ENCODE measurements at regions not wholly inside any gene's neighbourhood (a gene's known extent, or its start where the extent isn't known, plus 50 kb on each side); places are given as distances from the start of the nearest gene placed in this dataset.

DNA sequence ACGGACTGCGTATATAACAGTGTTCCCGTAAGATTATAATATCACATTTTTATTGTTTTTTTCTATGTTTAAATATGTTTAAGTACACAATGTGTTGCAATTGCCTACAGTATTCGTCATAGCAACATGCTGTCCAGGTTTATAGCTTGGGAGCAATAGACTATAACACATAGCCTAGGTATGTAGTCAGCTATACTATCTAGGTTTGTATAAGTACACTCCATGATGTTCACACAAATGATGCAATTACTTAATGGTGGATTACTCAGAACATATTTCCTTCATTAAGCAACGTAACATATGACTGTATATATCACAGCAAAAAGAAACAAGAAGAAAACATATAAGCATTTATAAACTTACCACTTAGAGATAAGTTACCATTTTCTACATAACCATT lies 160.0 kb downstream of the CBLN1 start:
- no peak for DNase-seq

DNA sequence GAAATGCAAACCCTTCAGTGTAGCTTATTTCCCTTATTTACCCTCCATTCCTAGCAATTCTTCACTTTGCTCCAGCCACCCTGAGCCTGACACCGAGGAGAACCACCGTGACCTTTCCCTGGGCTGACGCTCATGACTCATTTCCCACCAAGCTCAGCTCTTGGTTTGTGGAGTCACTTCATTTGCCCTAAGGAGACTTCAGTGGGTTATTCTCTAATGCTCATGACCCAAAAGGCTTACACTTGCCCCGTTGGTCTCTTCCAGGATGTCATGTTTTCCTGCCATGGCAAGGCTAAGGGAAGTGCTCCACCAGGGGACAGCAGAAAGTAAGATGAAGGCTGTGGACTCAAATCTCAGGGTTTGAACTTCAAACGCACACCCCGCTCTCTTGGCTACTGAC lies 161.0 kb downstream of the CBLN1 start:
- no peak for DNase-seq

- DNase-seq, result no peak
Measured at GRCh38 chr16:49116873-49117272, 164.8 kb downstream of the CBLN1 start.

DNA sequence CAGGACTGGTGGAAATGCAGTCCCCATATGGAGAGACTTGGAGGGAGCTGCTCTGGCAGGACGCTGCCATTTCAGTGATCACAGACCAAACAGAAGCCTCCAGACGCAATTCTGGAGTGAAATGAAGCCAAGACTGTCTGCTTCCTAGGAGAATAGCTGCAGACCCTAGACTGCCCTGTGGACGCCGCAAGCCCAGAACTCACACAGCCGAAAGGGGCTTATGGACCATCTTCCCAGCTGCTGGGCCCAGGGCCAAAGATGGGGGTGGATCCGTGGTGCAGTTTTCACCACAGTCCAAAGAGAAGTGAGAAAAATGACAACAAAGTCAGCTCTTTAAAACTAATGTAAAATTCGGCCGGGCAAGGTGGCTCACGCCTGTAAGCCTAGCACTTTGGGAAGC lies 165.7 kb downstream of the CBLN1 start:
- DNase-seq, result no peak

DNA sequence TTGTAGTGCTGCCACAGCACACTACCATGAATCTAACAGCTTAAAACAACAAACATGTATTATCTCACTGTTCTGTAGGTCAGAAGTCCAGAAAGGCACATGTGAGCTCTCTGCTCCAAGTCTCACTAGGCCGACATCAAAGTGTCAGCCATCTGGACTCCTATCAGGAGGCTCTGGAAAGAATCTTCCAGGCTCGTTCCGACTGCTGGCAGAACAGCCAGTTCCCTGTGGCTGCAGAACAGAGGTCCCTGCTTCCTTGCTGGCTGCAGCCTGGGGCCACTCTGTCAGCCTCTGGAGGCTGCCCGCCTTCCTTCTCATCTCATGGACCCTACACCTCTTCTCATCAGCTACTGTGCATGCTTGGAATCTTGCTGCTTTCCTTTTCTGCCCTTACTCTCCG lies 168.9 kb downstream of the CBLN1 start:
- no peak for DNase-seq

DNA sequence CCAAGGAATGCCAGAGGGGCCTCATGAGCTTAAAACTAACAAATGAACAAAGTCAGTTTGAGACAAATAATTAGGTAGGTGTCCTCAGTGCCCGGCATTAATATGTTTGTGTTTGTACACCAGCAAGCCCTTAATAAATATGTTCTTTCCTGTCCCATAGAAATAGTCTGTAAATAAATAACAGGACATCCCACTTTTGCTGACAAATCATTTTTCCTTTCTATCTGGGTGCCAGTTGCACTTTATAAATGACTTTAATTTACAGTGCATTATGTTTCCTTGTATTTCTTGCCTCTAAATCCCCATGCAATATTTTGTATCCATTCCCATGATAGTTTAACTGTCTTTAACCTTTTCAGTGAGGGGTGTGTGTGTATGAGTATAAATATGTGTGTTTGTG lies 170.3 kb downstream of the CBLN1 start:
- no peak for DNase-seq

DNA sequence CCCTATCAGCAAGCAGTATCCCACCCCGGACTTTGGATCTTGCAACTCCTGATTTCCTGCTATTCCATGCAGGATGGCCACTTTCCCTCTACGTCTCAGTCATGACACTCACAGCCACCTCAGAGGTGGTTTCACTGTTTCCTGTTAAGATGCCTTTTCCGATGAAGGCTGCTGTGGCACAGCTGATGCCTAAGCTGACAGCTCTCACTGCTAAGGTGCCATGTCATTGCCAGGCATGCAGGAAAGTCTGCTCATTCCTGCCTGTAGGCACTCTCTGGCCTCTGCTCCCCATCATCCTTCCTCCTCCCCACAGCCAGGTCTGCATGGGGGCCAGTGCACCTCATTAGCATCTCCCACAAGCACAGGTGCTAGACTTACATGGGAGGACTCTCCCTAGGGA lies 173.0 kb downstream of the CBLN1 start:
- DNase-seq, result no peak

- no peak for DNase-seq
Measured at GRCh38 chr16:49103298-49103697, 178.3 kb downstream of the CBLN1 start.

DNA sequence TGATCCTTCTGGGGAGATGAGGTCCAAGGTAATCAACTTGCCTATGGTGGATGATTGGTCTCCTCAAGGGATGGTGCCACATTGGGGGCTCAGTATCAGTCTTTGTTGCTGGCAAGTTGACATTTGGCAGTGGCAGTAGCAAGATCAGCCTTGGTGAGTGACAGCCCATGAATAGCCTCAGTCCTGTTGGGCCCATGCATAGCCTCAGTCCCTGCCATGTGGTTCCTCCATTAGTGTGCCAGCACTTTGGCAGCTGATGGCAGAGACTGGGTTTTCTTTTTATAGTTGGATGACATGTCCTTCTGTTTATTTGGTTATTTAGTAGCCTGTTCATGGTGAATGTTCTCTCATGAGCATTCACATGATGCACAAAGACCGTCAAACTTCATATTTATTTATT lies 179.6 kb downstream of the CBLN1 start:
- DNase-seq, result no peak

DNA sequence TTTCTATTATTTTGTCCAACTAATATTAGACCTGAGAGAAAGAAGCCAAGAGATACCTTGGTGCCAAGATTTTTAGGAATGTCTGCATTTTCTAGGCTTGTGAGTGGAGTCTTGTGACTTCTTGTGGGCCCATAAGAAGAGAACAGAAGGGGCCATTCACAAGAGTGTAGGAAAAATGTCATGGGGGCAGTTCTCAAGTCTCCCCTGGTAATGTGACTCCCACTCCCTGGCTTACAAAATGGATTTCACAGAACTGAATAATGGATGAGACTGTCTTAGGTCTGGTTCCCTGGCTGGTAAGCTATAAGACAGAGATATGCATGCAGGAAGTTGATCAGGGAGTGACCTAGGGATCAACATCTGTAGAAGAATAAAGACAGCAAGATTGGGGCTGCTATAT lies 181.3 kb downstream of the CBLN1 start:
- no peak for DNase-seq

DNA sequence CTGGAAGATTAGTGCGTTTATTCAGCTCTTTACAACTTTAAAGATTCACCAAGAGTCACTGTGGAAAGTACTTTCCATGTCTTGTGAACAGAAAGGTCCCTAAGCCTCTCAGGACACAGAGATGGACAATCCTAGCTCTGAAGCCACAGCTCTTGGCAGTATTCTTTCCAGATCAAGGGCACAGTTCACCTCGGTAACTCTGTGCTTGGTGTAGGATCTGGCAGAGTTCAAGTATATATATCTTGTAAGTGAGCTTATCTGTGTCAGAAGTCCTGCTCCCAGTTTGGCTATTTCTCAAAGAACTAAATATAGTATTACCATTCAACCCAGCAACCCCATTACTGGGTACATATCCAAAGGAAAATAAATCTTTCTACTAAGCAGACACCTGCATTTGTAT lies 183.7 kb downstream of the CBLN1 start:
- DNase-seq, result no peak

GRCh38 chr16:49096176-49096945 lies 185.3 kb downstream of the CBLN1 start:
- DNase-seq, result no peak

- no peak for DNase-seq
Measured at GRCh38 chr16:49095539-49095938, 186.1 kb downstream of the CBLN1 start.

DNA sequence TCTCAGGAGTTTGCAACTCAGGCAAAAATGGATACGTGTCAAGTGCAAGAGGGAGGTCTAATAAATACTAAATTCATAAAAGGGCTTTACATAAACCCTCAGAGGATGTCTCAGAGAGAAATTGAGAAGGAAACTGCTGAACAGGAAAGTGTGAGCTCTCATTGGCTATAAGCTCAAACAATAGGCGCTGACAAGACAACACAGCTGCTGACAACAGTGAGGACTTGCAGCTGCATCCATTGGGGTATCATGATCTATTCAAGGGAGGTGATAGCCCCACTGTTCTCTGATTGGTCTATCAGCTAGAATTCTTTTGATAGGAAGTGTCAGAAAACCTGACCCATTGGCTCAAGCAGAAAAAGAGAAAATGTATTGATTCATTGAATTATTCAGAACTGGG lies 187.2 kb downstream of the CBLN1 start:
- no peak for DNase-seq

DNA sequence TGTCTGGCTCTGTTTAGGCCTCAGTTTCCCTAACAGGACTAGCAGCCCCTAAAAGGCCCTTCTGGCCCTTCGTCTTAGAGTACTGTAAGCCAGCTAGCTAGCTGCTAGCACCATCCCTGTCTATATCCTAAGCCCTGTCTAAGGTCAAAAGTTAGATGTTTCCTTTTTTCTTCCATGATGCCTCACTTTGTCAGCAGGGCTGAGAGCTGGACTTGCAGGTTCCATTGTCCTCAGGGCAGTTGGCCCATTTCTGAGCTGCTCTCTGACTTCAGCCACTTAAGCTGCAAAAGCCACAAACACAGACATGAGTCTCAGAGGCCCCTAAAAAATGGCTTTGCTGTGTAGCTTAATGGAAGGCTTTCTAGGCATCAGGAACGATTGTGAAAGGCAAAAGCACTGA lies 187.7 kb downstream of the CBLN1 start:
- DNase-seq, result no peak

DNA sequence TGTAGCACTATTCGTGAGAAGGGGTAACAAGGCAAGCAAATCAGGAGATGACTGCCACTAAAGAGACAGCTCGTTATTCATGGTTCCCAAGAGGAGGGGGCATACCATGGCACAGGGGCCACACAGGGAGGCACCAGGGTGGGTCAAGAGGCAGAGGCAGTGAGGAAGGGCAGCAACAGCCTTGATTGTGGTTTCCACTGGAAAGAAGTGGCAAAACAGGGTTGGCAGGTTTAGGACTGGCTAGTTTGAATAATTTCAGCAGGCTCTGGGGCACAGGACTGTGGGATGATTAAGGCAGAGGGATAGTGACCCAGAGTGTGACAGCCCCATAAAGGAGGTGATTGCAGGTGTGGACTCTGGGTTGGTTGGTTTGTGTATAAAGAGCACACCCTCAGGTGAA lies 188.9 kb downstream of the CBLN1 start:
- no peak for DNase-seq

GRCh38 chr16:49089533-49089932 lies 192.1 kb downstream of the CBLN1 start:
- no peak for DNase-seq

DNA sequence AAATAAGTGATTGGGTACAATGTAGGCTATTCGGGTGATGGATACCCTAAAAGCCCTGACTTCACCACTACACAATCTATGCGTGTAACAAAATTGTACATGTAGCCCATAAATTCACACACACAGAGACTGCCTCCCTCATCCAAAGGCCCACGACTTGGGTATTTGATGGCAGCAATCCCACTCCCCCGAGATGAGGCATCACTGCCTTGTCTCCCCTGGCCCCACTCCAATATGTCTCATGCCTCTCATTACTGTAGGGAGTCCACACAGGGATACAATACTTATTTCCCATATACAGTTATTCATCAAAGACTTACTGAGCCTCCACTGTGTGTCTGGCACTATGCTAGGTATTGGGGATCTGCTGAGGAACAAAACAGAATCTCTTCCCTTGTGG lies 192.6 kb downstream of the CBLN1 start:
- DNase-seq, result no peak

DNA sequence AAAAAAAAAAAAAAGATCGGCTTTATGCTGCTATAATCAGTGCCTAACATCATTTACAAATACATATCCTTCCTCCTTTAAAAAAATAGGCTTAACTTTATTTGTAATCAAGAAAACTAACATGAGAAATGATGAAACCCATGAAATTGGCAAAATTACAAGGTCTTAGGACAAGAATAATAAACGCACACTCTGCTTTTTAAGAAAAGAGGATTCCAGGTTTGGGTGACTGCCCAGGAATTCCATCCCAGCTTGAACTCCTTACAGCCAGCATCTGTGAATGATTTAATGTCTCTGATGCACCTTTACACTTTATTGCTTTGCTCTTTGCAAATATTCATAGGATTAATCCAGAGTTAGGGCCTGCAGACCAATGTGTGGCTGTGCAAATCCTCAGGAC lies 196.0 kb downstream of the CBLN1 start:
- DNase-seq, result no peak

GRCh38 chr16:49084628-49085390 lies 196.8 kb downstream of the CBLN1 start:
- no peak for DNase-seq

DNA sequence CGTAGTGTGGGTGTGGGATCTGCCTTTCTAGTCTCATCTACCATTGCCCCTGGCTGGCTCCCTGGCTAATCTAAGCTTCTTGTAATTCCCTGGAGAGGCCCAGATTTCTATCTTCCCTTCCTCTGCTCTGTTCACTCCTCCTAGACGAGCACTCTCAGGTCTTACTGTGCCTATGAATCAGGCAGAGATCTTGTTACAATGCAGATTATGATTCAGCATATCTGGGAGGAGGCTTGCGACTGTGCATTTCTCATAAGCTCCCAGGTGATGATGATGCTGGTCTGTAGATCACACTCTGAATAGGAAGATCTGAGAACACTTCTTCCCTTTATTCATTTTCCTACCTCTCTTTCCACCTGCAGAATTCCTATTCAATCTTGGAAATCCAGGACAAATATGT lies 200.1 kb downstream of the CBLN1 start:
- no peak for DNase-seq

DNA sequence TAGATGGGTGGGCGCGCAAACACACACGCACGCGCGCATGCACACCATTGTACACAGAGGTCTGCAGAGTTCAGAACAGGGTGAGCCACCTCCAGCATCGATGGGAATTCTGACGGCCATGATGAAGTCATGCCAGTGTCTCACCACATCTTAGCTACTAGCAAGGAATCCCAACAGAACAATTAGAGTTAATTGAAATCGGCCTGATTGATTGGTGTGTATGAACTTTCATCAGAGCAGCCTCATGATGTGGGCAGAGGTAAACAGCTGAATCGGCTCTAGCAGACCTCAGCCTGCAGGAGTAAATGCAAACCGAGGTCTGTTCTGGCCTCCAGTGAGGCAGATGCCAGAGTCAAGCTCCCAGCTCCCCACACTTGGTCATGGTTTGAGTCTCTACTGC lies 200.6 kb downstream of the CBLN1 start:
- no peak for DNase-seq

- no peak for DNase-seq
Measured at GRCh38 chr16:49078571-49078970, 203.1 kb downstream of the CBLN1 start.

DNA sequence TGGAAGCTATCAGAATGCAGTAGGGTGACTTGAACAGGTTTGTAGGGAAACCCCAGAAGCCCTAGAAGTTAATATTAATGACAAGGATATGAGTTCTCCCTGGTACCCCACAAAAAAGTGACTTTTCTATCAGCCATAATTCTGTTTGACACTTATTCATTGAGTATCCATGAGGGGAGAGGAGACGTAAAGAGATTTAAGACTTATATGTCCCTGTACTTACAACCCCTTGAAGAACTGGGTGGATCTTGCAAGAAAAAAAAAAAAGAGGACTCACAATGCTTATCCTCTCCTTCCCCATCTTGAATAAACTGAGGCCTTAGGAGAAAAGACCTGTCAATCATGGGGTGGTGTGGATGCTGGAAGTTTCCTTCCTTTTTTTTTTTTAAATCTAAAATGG lies 203.5 kb downstream of the CBLN1 start:
- no peak for DNase-seq

DNA sequence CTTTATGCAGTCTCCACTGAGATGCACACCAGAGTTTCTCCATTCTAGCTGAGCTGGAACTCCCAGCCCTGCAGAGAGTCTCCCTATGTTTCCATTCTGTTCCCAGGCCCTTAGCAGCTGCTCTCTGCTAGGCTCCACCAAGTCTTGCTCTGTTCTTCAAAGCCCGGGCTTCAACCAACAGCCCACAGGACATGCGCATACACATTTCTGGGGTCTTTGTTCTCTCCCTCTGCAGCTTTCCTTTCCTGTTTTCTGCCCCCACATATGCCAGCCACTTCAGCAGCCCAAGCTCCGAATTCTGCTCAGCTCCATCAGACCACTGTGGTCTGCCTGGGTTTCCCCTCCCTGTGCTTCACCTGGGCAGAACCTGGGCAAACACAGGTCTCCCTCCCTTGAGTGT lies 205.9 kb downstream of the CBLN1 start:
- no peak for DNase-seq
